ENCODE measurements at regions not wholly inside any gene's neighbourhood (a gene's known extent, or its start where the extent isn't known, plus 50 kb on each side); places are given as distances from the start of the nearest gene placed in this dataset.
"Not testable (repeated sequence)": the region's sequence is repeated elsewhere in the genome, so short reads cannot be mapped to it uniquely, and the experiment has no call there.

GRCh38 chrX:3788494-3789233, 75.2 kb upstream of the PRKX start:
- no peak for DNase-seq (ENCODE audit: low read depth in 2 of 2)

GRCh38 chrX:3787856-3788255, 74.4 kb upstream of the PRKX start:
- no peak for DNase-seq (ENCODE audit: low read depth in 2 of 2)

- DNase-seq (ENCODE audit: low read depth in 2 of 2), result not testable (repeated sequence)
Observed at GRCh38 chrX:3785822-3786221, 72.4 kb upstream of the PRKX start.

- DNase-seq (ENCODE audit: low read depth in 2 of 2), result no peak
Observed at GRCh38 chrX:3780564-3780963, 67.1 kb upstream of the PRKX start.

- no peak for DNase-seq (ENCODE audit: low read depth in 2 of 2)
Observed at GRCh38 chrX:3779546-3779945, 66.1 kb upstream of the PRKX start.

- no peak for DNase-seq (ENCODE audit: low read depth in 2 of 2)
Observed at GRCh38 chrX:3777416-3777815, 64.0 kb upstream of the PRKX start.

GRCh38 chrX:3771766-3772165, 58.3 kb upstream of the PRKX start:
- no peak for DNase-seq (ENCODE audit: low read depth in 2 of 2)

GRCh38 chrX:3768881-3769280, 55.4 kb upstream of the PRKX start:
- DNase-seq (ENCODE audit: low read depth in 2 of 2), result no peak
